Fibroblast of the aortic adventitia (primary cell): ENCODE measurements at regions not wholly inside any gene's neighbourhood (a gene's known extent, or its start where the extent isn't known, plus 50 kb on each side); places are given as distances from the start of the nearest gene placed in this dataset.

Source experiments
- DNase-seq: peaks from one replicate; pipeline ENCODE4 v3.0.0-alpha.2; 2010; ENCODE audit warnings: low read depth
- H3K4me3 ChIP-seq: 2 replicates; pipeline ENCODE4 v1.5.1; 2011; ENCODE audit warnings: low read depth, mild to moderate bottlenecking, control low read depth, low read length, moderate library complexity
- TF ChIP-seq, protein P1 (sequence below): IDR thresholded peaks from 2 replicates; pipeline ENCODE4 v1.5.1; 2011; ENCODE audit warnings: mild to moderate bottlenecking, low read length, control low read depth, inconsistent platforms; ENCODE audit not compliant: insufficient read depth

DNA sequence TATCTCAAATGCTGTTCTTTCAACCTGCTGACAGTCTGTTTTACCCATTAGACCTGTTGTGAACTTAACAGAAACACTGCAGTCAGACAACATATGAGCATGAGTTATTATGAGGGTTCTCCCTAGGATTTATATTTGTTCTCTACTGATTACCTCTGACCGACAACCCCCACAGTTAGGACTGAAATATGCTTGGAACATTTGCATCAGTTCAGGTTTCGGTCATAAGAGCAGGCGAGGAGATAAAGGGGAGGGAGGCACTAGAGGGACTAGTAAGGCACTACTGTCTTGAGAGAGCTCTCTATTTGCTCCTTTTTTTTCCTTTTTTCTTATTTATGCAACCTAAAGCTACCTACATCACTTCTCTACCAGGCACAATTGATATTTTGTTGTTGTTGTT lies 133.2 kb upstream of the REG3G start:
- no peak overlapping the region for H3K4me3 ChIP-seq
- DNase-seq, result no peak
- TF ChIP-seq, protein P1, sequence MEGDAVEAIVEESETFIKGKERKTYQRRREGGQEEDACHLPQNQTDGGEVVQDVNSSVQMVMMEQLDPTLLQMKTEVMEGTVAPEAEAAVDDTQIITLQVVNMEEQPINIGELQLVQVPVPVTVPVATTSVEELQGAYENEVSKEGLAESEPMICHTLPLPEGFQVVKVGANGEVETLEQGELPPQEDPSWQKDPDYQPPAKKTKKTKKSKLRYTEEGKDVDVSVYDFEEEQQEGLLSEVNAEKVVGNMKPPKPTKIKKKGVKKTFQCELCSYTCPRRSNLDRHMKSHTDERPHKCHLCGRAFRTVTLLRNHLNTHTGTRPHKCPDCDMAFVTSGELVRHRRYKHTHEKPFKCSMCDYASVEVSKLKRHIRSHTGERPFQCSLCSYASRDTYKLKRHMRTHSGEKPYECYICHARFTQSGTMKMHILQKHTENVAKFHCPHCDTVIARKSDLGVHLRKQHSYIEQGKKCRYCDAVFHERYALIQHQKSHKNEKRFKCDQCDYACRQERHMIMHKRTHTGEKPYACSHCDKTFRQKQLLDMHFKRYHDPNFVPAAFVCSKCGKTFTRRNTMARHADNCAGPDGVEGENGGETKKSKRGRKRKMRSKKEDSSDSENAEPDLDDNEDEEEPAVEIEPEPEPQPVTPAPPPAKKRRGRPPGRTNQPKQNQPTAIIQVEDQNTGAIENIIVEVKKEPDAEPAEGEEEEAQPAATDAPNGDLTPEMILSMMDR, result no peak

GRCh38 chr2:78895022-78895421 lies 130.5 kb upstream of the REG3G start:
- DNase-seq, result no peak
- H3K4me3 ChIP-seq, result no peak overlapping the region
- TF ChIP-seq, protein P1, result no peak

GRCh38 chr2:78896536-78896935 lies 129.0 kb upstream of the REG3G start:
- no peak overlapping the region for H3K4me3 ChIP-seq
- TF ChIP-seq, protein P1, result no peak
- no peak for DNase-seq

- TF ChIP-seq, protein P1, result no peak
- H3K4me3 ChIP-seq, result no peak overlapping the region
- no peak for DNase-seq
These were observed 118.4 kb upstream of the REG3G start for GRCh38 chr2:78907089-78907488.

DNA sequence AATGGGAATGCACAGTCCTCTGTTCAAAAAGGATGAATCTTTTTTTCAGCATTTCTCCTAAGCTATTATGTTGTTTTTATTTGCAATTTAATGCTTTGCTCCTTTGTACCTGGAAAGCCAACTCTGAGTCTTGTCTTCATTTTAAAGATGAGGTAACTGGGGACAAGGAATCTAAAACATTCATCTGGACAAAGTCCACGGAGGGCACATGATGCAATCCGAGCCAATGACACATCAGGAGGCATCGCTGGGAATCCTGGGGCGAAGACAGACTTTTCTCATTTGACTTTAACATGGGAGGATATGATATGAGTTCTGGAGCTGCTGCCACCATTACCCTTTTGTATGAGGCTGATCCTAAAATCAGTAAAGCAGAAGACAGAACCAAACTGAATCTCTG lies 116.5 kb upstream of the REG3G start:
- TF ChIP-seq, protein P1, result no peak

GRCh38 chr2:78910376-78910775 lies 115.1 kb upstream of the REG3G start:
- TF ChIP-seq, protein P1, result no peak
- no peak overlapping the region for H3K4me3 ChIP-seq
- DNase-seq, result no peak

More for the DNA sequence above, 116.5 kb upstream of the REG3G start:
- DNase-seq, result no peak
- no peak overlapping the region for H3K4me3 ChIP-seq

DNA sequence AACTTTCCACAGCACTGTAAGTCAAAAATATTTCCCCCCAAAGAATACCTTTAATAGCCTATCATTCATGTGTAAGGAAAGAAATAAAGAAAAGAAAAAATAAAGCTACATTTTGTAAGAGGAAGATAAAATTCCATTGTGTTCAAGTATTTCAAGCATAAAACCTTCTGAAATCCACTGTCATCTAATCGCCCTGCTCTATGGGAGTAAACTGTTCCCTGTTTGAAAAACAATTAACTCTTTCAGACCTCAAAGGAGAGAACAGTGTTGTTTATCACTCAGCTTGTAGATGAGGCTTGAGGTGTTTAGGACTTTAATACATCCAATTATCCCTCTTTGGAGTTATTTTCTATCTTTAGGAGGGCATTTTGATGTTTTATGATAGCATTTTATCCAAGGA lies 112.2 kb upstream of the REG3G start:
- no peak overlapping the region for H3K4me3 ChIP-seq
- TF ChIP-seq, protein P1, result no peak
- no peak for DNase-seq
